ENCODE measurements at regions not wholly inside any gene's neighbourhood (a gene's known extent, or its start where the extent isn't known, plus 50 kb on each side); places are given as distances from the start of the nearest gene placed in this dataset.

DNA sequence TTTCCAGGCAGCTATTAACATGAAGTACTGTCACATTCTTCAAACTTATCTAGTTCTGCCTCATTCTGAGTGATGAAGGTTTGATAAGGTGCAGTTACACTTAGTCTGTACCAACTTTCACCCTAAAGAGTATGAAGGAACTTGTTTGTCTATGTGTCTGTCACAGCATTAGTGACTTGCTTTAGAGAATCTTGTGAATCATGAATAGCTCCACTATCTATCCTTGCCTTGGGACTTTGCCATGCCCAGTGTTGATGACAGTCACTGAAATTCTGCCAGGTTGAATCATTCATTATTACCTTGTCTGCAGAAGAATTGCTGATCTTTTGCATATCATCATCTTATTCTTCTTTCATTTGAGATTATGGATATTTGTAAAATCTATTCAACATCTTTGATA, 50.9 kb upstream of the A1CF start:
- no peaks in the 10 kb centered on the region for H3K4me1 ChIP-seq (ENCODE audit: control insufficient read depth in 1 of 2, insufficient read depth in 2 of 2, low read length in 2 of 2)
- H3K9me3 ChIP-seq (ENCODE audit: control insufficient read depth in 1 of 2, low read length in 2 of 2) = no peaks in the 10 kb centered on the region
- no peak overlapping the region for H3K27ac ChIP-seq (ENCODE audit: low read depth, low read length)
- no peaks in the 10 kb centered on the region for H3K27me3 ChIP-seq (ENCODE audit: control insufficient read depth in 1 of 2, insufficient read depth in 2 of 2, low read length in 2 of 2)
- H3K4me3 ChIP-seq (ENCODE audit: low read depth in 1 of 2, low read length in 2 of 2) = no peak overlapping the region
- H3K9ac ChIP-seq (ENCODE audit: low read depth in 1 of 2, low read length in 2 of 2) = no peak overlapping the region
- no peaks in the 10 kb centered on the region for H3K36me3 ChIP-seq (ENCODE audit: control insufficient read depth in 1 of 2, insufficient read depth in 2 of 2, low read length in 2 of 2)

- Histone ChIP-seq H3K36me3 (ENCODE audit: control insufficient read depth in 1 of 2, insufficient read depth in 2 of 2, low read length in 2 of 2) (no peaks in the 10 kb centered on the region), H3K27me3 (ENCODE audit: control insufficient read depth in 1 of 2, insufficient read depth in 2 of 2, low read length in 2 of 2) (no peaks in the 10 kb centered on the region), H3K9me3 (ENCODE audit: control insufficient read depth in 1 of 2, low read length in 2 of 2) (no peaks in the 10 kb centered on the region), H3K4me3 (ENCODE audit: low read depth in 1 of 2, low read length in 2 of 2) (no peak overlapping the region), H3K27ac (ENCODE audit: low read depth, low read length) (no peak overlapping the region), H3K9ac (ENCODE audit: low read depth in 1 of 2, low read length in 2 of 2) (no peak overlapping the region), H3K4me1 (ENCODE audit: control insufficient read depth in 1 of 2, insufficient read depth in 2 of 2, low read length in 2 of 2) (no peaks in the 10 kb centered on the region)
These were observed 51.9 kb upstream of the A1CF start for GRCh38 chr10:50937230-50937907.

- Histone ChIP-seq H3K27ac (ENCODE audit: low read depth, low read length) (no peak overlapping the region), H3K4me1 (ENCODE audit: control insufficient read depth in 1 of 2, insufficient read depth in 2 of 2, low read length in 2 of 2) (no peaks in the 10 kb centered on the region)
These were observed 56.2 kb upstream of the A1CF start for GRCh38 chr10:50941629-50942028.

DNA sequence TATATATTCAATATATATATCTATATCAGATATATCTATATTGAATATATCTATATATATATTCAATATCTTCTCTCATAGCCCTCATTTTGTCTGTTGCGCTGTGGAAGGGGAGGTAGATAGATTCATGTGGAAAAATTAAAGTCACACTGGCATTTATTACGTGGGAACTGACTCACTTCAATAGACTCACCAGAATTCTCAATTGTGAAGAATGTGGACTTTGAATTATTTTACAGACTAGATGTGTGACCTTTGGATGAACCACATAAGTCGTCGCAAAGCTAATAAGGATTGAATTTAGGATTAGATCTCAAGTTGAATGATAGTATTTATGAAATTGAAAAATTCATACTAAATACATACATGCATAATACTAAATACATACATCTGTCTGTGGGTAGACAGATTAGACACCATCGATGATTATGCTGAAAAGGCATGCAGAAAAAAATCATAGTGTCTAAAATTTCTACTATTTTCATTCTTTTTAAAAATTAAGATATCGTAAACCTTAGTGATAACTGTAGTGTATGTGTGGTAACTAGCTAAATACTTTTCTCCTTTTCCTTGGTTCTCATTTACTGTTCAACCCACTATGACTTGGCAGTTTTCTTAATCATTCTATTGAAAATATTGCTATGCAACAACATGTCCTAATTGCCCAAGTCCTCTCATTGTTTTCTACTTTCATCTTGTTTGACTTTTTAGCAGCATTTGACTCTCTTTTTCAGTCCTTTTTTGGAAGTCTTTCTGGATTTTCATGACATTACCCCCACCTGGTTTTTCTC, 61.8 kb upstream of the A1CF start:
- Histone ChIP-seq H3K9ac (ENCODE audit: low read depth in 1 of 2, low read length in 2 of 2) (no peak overlapping the region), H3K4me1 (ENCODE audit: control insufficient read depth in 1 of 2, insufficient read depth in 2 of 2, low read length in 2 of 2) (no peaks in the 10 kb centered on the region), H3K27ac (ENCODE audit: low read depth, low read length) (no peak overlapping the region), H3K9me3 (ENCODE audit: control insufficient read depth in 1 of 2, low read length in 2 of 2) (no peaks in the 10 kb centered on the region), H3K36me3 (ENCODE audit: control insufficient read depth in 1 of 2, insufficient read depth in 2 of 2, low read length in 2 of 2) (no peaks in the 10 kb centered on the region), H3K27me3 (ENCODE audit: control insufficient read depth in 1 of 2, insufficient read depth in 2 of 2, low read length in 2 of 2) (no peaks in the 10 kb centered on the region), H3K4me3 (ENCODE audit: low read depth in 1 of 2, low read length in 2 of 2) (no peak overlapping the region)

More at GRCh38 chr10:50941629-50942028, 56.2 kb upstream of the A1CF start:
- H3K27me3 ChIP-seq (ENCODE audit: control insufficient read depth in 1 of 2, insufficient read depth in 2 of 2, low read length in 2 of 2) = no peaks in the 10 kb centered on the region
- H3K9ac ChIP-seq (ENCODE audit: low read depth in 1 of 2, low read length in 2 of 2) = no peak overlapping the region
- no peaks in the 10 kb centered on the region for H3K9me3 ChIP-seq (ENCODE audit: control insufficient read depth in 1 of 2, low read length in 2 of 2)
- H3K36me3 ChIP-seq (ENCODE audit: control insufficient read depth in 1 of 2, insufficient read depth in 2 of 2, low read length in 2 of 2) = no peaks in the 10 kb centered on the region
- no peak overlapping the region for H3K4me3 ChIP-seq (ENCODE audit: low read depth in 1 of 2, low read length in 2 of 2)

DNA sequence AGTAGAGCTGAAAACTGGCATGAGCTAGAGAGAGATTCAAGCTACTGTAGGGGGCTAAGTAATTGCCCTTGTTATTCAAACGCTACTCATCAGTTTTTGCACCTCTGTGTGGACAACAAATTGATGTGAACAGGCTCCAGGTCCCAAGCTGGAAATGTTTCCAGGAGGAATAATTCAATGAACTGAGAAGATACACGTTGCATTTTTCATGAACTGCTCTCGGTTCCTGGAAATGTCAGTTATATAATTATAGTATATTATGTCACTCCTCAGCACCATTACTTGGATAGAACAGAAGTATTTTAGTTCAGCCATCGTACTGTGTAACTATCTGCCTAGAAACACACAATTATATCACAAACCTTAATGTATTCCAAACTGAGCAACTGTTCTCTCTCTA, 65.9 kb upstream of the A1CF start:
- H3K9ac ChIP-seq (ENCODE audit: low read depth in 1 of 2, low read length in 2 of 2) = no peak overlapping the region
- H3K36me3 ChIP-seq (ENCODE audit: control insufficient read depth in 1 of 2, insufficient read depth in 2 of 2, low read length in 2 of 2) = no peaks in the 10 kb centered on the region
- no peak overlapping the region for H3K4me3 ChIP-seq (ENCODE audit: low read depth in 1 of 2, low read length in 2 of 2)
- no peaks in the 10 kb centered on the region for H3K27me3 ChIP-seq (ENCODE audit: control insufficient read depth in 1 of 2, insufficient read depth in 2 of 2, low read length in 2 of 2)
- no peak overlapping the region for H3K27ac ChIP-seq (ENCODE audit: low read depth, low read length)
- H3K9me3 ChIP-seq (ENCODE audit: control insufficient read depth in 1 of 2, low read length in 2 of 2) = no peaks in the 10 kb centered on the region
- H3K4me1 ChIP-seq (ENCODE audit: control insufficient read depth in 1 of 2, insufficient read depth in 2 of 2, low read length in 2 of 2) = no peaks in the 10 kb centered on the region

GRCh38 chr10:50961297-50961696, 75.9 kb upstream of the A1CF start:
- H3K9ac ChIP-seq (ENCODE audit: low read depth in 1 of 2, low read length in 2 of 2) = no peak overlapping the region
- H3K9me3 ChIP-seq (ENCODE audit: control insufficient read depth in 1 of 2, low read length in 2 of 2) = no peaks in the 10 kb centered on the region
- H3K27me3 ChIP-seq (ENCODE audit: control insufficient read depth in 1 of 2, insufficient read depth in 2 of 2, low read length in 2 of 2) = no peaks in the 10 kb centered on the region
- H3K4me1 ChIP-seq (ENCODE audit: control insufficient read depth in 1 of 2, insufficient read depth in 2 of 2, low read length in 2 of 2) = no peaks in the 10 kb centered on the region
- no peaks in the 10 kb centered on the region for H3K36me3 ChIP-seq (ENCODE audit: control insufficient read depth in 1 of 2, insufficient read depth in 2 of 2, low read length in 2 of 2)
- no peak overlapping the region for H3K4me3 ChIP-seq (ENCODE audit: low read depth in 1 of 2, low read length in 2 of 2)
- H3K27ac ChIP-seq (ENCODE audit: low read depth, low read length) = no peak overlapping the region

DNA sequence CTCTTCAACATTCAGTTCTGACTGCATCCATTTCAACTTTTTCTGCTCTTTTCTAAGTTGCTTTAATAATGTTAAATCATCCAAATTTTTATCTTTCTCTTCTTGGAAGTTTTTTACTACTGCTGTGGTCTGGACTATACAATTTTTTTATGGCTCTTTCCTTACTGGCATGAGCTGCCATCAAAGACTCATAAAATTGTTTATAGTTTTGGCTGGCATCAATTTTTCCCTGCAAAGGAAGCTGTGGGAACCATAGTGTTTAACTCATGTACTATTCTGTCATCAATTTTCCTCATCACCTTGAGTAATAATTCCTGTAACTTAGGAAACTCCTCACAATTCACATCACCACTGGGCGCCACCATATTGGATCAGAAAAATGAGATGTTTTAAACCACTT, 77.6 kb upstream of the A1CF start:
- Histone ChIP-seq H3K27ac (ENCODE audit: low read depth, low read length) (no peak overlapping the region), H3K9me3 (ENCODE audit: control insufficient read depth in 1 of 2, low read length in 2 of 2) (no peaks in the 10 kb centered on the region), H3K4me3 (ENCODE audit: low read depth in 1 of 2, low read length in 2 of 2) (no peak overlapping the region), H3K27me3 (ENCODE audit: control insufficient read depth in 1 of 2, insufficient read depth in 2 of 2, low read length in 2 of 2) (no peaks in the 10 kb centered on the region), H3K4me1 (ENCODE audit: control insufficient read depth in 1 of 2, insufficient read depth in 2 of 2, low read length in 2 of 2) (no peaks in the 10 kb centered on the region), H3K9ac (ENCODE audit: low read depth in 1 of 2, low read length in 2 of 2) (no peak overlapping the region), H3K36me3 (ENCODE audit: control insufficient read depth in 1 of 2, insufficient read depth in 2 of 2, low read length in 2 of 2) (no peaks in the 10 kb centered on the region)

- no peaks in the 10 kb centered on the region for H3K36me3 ChIP-seq (ENCODE audit: control insufficient read depth in 1 of 2, insufficient read depth in 2 of 2, low read length in 2 of 2)
- H3K4me3 ChIP-seq (ENCODE audit: low read depth in 1 of 2, low read length in 2 of 2) = no peak overlapping the region
- H3K9me3 ChIP-seq (ENCODE audit: control insufficient read depth in 1 of 2, low read length in 2 of 2) = no peaks in the 10 kb centered on the region
- no peak overlapping the region for H3K27ac ChIP-seq (ENCODE audit: low read depth, low read length)
- no peak overlapping the region for H3K9ac ChIP-seq (ENCODE audit: low read depth in 1 of 2, low read length in 2 of 2)
- peaks cover 9 to 13% of the 10 kb centered on the region in 2 donors for H3K4me1 ChIP-seq (ENCODE audit: control insufficient read depth in 1 of 2, insufficient read depth in 2 of 2, low read length in 2 of 2)
- H3K27me3 ChIP-seq (ENCODE audit: control insufficient read depth in 1 of 2, insufficient read depth in 2 of 2, low read length in 2 of 2) = no peaks in the 10 kb centered on the region
These were observed 83.1 kb upstream of the A1CF start for GRCh38 chr10:50968386-50969091.

DNA sequence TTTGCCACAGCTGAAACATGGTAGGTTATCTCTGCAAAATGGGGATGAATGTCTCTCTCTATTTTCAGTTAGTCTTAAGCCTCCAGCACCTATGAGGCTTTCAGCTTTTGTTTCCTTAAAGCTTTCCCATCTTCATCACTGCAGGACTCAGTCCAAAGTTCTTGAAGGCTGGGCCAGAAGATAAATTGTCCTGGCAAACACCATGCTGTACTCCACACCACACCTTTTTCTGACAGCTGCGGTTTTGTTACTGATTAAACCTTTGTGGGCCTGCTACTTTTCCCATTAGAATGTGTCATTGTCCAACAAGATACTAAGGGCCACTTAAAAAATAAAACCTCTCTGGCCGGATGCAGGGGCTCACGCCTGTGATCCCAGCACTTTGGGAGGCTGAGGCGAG, 87.2 kb upstream of the A1CF start:
- Histone ChIP-seq H3K27ac (ENCODE audit: low read depth, low read length) (no peak overlapping the region), H3K4me1 (ENCODE audit: control insufficient read depth in 1 of 2, insufficient read depth in 2 of 2, low read length in 2 of 2) (peaks cover 12 to 13% of the 10 kb centered on the region in 2 donors), H3K36me3 (ENCODE audit: control insufficient read depth in 1 of 2, insufficient read depth in 2 of 2, low read length in 2 of 2) (no peaks in the 10 kb centered on the region), H3K9me3 (ENCODE audit: control insufficient read depth in 1 of 2, low read length in 2 of 2) (no peaks in the 10 kb centered on the region), H3K9ac (ENCODE audit: low read depth in 1 of 2, low read length in 2 of 2) (no peak overlapping the region), H3K4me3 (ENCODE audit: low read depth in 1 of 2, low read length in 2 of 2) (peak overlapping the region; percentile 14 to 58), H3K27me3 (ENCODE audit: control insufficient read depth in 1 of 2, insufficient read depth in 2 of 2, low read length in 2 of 2) (no peaks in the 10 kb centered on the region)

GRCh38 chr10:50981385-50981784, 92.9 kb upstream of the PRKG1 start:
- peaks cover 0 to 6% of the 10 kb centered on the region in 2 donors for H3K4me1 ChIP-seq (ENCODE audit: control insufficient read depth in 1 of 2, insufficient read depth in 2 of 2, low read length in 2 of 2)
- H3K9me3 ChIP-seq (ENCODE audit: control insufficient read depth in 1 of 2, low read length in 2 of 2) = no peaks in the 10 kb centered on the region
- H3K36me3 ChIP-seq (ENCODE audit: control insufficient read depth in 1 of 2, insufficient read depth in 2 of 2, low read length in 2 of 2) = no peaks in the 10 kb centered on the region
- H3K27ac ChIP-seq (ENCODE audit: low read depth, low read length) = no peak overlapping the region
- no peak overlapping the region for H3K4me3 ChIP-seq (ENCODE audit: low read depth in 1 of 2, low read length in 2 of 2)
- no peaks in the 10 kb centered on the region for H3K27me3 ChIP-seq (ENCODE audit: control insufficient read depth in 1 of 2, insufficient read depth in 2 of 2, low read length in 2 of 2)
- no peak overlapping the region for H3K9ac ChIP-seq (ENCODE audit: low read depth in 1 of 2, low read length in 2 of 2)
